ENCODE measurements at regions not wholly inside any gene's neighbourhood (a gene's known extent, or its start where the extent isn't known, plus 50 kb on each side); places are given as distances from the start of the nearest gene placed in this dataset.
"Not testable (repeated sequence)": the region's sequence is repeated elsewhere in the genome, so short reads cannot be mapped to it uniquely, and the experiment has no call there.

DNA sequence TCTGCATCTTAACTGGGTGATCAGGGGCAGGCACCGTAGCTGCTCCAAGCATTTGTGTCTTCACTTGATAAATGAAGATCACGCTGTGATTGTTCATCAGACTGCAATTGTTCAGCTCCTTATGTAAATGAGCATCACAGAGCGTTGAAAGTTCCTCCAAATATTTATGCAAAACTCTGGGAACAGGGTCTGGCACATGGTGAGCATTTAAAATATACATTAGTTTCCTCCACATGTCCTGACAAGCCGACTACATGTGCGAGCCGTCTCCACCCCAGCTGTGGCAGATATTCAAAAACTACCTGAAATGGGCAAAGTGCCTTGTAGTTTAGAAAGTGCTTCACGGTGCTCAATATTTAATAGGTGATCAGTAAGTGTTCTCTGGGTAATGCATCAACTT, 175.1 kb upstream of the ID2 start:
- POLR2A ChIA-PET, result no interaction called here
- ATAC-seq, result no peak
- CTCF ChIA-PET, result interaction anchor here (0.8 kb wide), 1 partner anchor 1080 kb away, joined by 3 read pairs; no protein-coding TSS in a partner anchor

DNA sequence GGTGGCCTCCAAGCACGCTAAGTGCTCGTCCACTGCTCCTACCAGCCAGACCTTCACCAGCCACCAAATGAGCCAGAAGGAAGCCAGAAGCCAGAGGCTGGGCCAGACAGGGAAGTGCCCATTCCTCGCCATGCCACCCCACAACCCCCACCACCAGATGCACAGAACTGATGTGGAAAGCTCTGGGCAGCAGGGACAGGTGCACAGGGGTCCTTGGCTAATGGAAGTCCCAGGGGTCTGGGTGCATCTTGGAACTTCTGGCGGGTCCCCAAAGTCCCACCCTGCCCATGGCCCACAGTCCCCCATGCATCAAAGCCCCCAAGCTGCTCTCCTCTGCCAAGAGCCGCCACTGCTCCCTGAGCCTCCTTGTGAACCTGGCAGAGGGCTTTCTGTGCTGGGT, 173.1 kb upstream of the ID2 start:
- ATAC-seq, result no peak
- CTCF ChIA-PET, result no interaction called here
- H3K4me2 ChIP-seq, result no peak overlapping the region
- peaks cover 19% of the 10 kb centered on the region for H3K9me3 ChIP-seq
- no peak overlapping the region for H3K27ac ChIP-seq
- TF ChIP-seq, protein P1, sequence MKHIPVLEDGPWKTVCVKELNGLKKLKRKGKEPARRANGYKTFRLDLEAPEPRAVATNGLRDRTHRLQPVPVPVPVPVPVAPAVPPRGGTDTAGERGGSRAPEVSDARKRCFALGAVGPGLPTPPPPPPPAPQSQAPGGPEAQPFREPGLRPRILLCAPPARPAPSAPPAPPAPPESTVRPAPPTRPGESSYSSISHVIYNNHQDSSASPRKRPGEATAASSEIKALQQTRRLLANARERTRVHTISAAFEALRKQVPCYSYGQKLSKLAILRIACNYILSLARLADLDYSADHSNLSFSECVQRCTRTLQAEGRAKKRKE (CRISPR knock-in tag; IDR thresholded peaks at IDR 0.05; ENCODE audit: low read depth), result no peak
- TF ChIP-seq, protein P2, sequence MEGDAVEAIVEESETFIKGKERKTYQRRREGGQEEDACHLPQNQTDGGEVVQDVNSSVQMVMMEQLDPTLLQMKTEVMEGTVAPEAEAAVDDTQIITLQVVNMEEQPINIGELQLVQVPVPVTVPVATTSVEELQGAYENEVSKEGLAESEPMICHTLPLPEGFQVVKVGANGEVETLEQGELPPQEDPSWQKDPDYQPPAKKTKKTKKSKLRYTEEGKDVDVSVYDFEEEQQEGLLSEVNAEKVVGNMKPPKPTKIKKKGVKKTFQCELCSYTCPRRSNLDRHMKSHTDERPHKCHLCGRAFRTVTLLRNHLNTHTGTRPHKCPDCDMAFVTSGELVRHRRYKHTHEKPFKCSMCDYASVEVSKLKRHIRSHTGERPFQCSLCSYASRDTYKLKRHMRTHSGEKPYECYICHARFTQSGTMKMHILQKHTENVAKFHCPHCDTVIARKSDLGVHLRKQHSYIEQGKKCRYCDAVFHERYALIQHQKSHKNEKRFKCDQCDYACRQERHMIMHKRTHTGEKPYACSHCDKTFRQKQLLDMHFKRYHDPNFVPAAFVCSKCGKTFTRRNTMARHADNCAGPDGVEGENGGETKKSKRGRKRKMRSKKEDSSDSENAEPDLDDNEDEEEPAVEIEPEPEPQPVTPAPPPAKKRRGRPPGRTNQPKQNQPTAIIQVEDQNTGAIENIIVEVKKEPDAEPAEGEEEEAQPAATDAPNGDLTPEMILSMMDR (IDR thresholded peaks at IDR 0.05), result no peak
- TF ChIP-seq NPAS2 (CRISPR knock-in tag; IDR thresholded peaks at IDR 0.05; ENCODE audit: borderline replicate concordance) (no peak), RARB (CRISPR knock-in tag; IDR thresholded peaks at IDR 0.05) (no peak), RFX5 (IDR thresholded peaks at IDR 0.05) (no peak), HDAC2 (IDR thresholded peaks at IDR 0.05) (no peak), HEYL (CRISPR knock-in tag; IDR thresholded peaks at IDR 0.05) (no peak), HOXB5 (CRISPR knock-in tag; IDR thresholded peaks at IDR 0.05) (no peak), HOXA7 (CRISPR knock-in tag; IDR thresholded peaks at IDR 0.05) (no peak), SMC3 (IDR thresholded peaks at IDR 0.05) (no peak), FOXS1 (CRISPR knock-in tag; IDR thresholded peaks at IDR 0.05) (no peak), KDM5A (IDR thresholded peaks at IDR 0.05) (no peak), NR3C1 (IDR thresholded peaks at IDR 0.05) (no peak), SREBF2 (IDR thresholded peaks at IDR 0.05) (no peak), CEBPB (IDR thresholded peaks at IDR 0.05) (no peak), JUN (IDR thresholded peaks at IDR 0.05) (no peak)
- TF ChIP-seq, protein P3, sequence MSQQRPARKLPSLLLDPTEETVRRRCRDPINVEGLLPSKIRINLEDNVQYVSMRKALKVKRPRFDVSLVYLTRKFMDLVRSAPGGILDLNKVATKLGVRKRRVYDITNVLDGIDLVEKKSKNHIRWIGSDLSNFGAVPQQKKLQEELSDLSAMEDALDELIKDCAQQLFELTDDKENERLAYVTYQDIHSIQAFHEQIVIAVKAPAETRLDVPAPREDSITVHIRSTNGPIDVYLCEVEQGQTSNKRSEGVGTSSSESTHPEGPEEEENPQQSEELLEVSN (IDR thresholded peaks at IDR 0.05; ENCODE audit: borderline replicate concordance, low read depth), result no peak
- TF ChIP-seq, protein P4, sequence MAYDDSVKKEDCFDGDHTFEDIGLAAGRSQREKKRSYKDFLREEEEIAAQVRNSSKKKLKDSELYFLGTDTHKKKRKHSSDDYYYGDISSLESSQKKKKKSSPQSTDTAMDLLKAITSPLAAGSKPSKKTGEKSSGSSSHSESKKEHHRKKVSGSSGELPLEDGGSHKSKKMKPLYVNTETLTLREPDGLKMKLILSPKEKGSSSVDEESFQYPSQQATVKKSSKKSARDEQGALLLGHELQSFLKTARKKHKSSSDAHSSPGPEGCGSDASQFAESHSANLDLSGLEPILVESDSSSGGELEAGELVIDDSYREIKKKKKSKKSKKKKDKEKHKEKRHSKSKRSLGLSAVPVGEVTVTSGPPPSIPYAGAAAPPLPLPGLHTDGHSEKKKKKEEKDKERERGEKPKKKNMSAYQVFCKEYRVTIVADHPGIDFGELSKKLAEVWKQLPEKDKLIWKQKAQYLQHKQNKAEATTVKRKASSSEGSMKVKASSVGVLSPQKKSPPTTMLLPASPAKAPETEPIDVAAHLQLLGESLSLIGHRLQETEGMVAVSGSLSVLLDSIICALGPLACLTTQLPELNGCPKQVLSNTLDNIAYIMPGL (CRISPR knock-in tag; IDR thresholded peaks at IDR 0.05; ENCODE audit: borderline replicate concordance), result no peak
- FAIRE-seq, result no peak
- no peaks in the 10 kb centered on the region for H3K4me1 ChIP-seq
- H3K4me3 ChIP-seq, result no peak overlapping the region
- DNase-seq (ENCODE audit: low read depth in 1 of 2, low spot score in 1 of 2), result no peak
- POLR2A ChIA-PET, result no interaction called here
- 59% methylated on average over 4 of the region's 5 CpGs for WGBS (ENCODE audit: missing lambda C conversion rate)

More for the DNA sequence above, 175.1 kb upstream of the ID2 start:
- TF ChIP-seq BHLHE40 (IDR thresholded peaks at IDR 0.05; ENCODE audit: low read depth, low read length), result no peak
- 72% methylated on average over 7 of the region's 7 CpGs for WGBS (ENCODE audit: missing lambda C conversion rate)
- H3K27ac ChIP-seq, result no peak overlapping the region
- no peak for FAIRE-seq
- no peak overlapping the region for H3K4me3 ChIP-seq
- peaks cover 19% of the 10 kb centered on the region for H3K9me3 ChIP-seq
- no peak for DNase-seq (ENCODE audit: low read depth in 1 of 2, low spot score in 1 of 2)
- peaks cover 8% of the 10 kb centered on the region for H3K4me1 ChIP-seq
- no peak overlapping the region for H3K4me2 ChIP-seq

DNA sequence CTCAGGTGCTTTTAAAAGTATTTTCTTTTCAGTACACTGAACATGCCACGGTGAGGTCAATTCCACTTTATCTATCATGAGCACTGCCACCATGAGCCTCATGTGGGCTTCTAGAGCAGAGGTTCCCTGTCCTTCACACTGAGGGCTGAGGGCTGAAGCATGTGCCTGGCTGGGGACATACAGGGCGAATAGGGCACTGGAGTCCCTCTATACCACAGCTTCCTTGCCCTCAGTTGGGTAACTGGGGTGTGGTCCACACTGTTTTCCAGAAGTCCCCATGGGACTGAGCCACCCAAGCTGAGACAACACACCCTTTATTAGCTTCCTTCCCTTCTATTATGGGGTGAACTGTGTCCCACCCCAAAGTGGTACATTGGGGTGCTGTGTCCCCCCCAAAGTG, 172.2 kb upstream of the ID2 start:
- Histone ChIP-seq H3K4me3 (no peak overlapping the region), H3K4me1 (no peaks in the 10 kb centered on the region), H3K4me2 (no peak overlapping the region), H3K27ac (no peak overlapping the region), H3K9me3 (peaks cover 19% of the 10 kb centered on the region)
- no peak for TF ChIP-seq MAZ (IDR thresholded peaks at IDR 0.05; ENCODE audit: borderline replicate concordance, low read depth, low read length)
- TF ChIP-seq, protein P5, sequence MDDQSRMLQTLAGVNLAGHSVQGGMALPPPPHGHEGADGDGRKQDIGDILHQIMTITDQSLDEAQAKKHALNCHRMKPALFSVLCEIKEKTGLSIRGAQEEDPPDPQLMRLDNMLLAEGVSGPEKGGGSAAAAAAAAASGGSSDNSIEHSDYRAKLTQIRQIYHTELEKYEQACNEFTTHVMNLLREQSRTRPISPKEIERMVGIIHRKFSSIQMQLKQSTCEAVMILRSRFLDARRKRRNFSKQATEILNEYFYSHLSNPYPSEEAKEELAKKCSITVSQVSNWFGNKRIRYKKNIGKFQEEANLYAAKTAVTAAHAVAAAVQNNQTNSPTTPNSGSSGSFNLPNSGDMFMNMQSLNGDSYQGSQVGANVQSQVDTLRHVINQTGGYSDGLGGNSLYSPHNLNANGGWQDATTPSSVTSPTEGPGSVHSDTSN (IDR thresholded peaks at IDR 0.05), result no peak
- no peak for TF ChIP-seq HOXB5 (CRISPR knock-in tag; IDR thresholded peaks at IDR 0.05)
- no peak for TF ChIP-seq RNF2 (IDR thresholded peaks at IDR 0.05; ENCODE audit: borderline replicate concordance, low read depth)
- DNase-seq (ENCODE audit: low read depth in 1 of 2, low spot score in 1 of 2) (no peak), FAIRE-seq (no peak), ATAC-seq (no peak)
- POLR2A ChIA-PET, result no interaction called here
- CTCF ChIA-PET, result interaction anchor here (1.4 kb wide), 1 partner anchor 13 kb away, joined by 3 read pairs; no protein-coding TSS in a partner anchor
- 26% methylated on average over 2 of the region's 2 CpGs for WGBS (ENCODE audit: missing lambda C conversion rate)

DNA sequence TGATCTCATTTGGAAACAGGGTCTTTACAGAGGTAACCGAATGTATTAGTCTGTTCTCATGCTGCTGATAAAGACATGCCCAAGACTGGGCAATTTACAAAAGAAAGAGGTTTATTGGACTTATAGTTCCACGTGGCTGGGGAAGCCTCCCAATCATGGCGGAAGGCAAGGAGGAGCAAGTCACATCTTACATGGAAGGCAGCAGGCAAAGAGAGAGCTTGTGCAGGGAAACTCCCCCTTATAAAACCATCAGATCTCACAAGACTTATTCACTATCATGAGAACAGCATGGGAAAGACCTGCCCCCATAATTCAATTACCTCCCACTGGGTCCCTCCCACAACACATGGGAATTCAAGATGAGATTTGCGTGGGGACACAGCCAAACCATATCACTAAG, 171.8 kb upstream of the ID2 start:
- POLR2A ChIA-PET; FAIRE-seq; H3K27ac ChIP-seq; ATAC-seq; H3K4me3 ChIP-seq; H3K4me1 ChIP-seq; DNase-seq (ENCODE audit: low read depth in 1 of 2, low spot score in 1 of 2); H3K4me2 ChIP-seq: not testable (repeated sequence)
- 52% methylated on average over 4 of the region's 4 CpGs for WGBS (ENCODE audit: missing lambda C conversion rate)
- CTCF ChIA-PET, result interaction anchor here (1.4 to 1.9 kb wide), 2 partner anchors 13 to 15 kb away, joined by 3 to 6 read pairs; no protein-coding TSS in a partner anchor
- peaks cover 19% of the 10 kb centered on the region for H3K9me3 ChIP-seq
